ENCODE measurements at regions not wholly inside any gene's neighbourhood (a gene's known extent, or its start where the extent isn't known, plus 50 kb on each side); places are given as distances from the start of the nearest gene placed in this dataset.

- TF ChIP-seq CTCF (IDR thresholded peaks at IDR 0.05) (peak; percentile 22 to 82 (median 64)), POLR2A (IDR thresholded peaks at IDR 0.05) (no peak)
Measured at GRCh38 chr4:16289897-16290554, 63.8 kb upstream of the TAPT1 start.

All from thyroid gland (tissue), 4 donors.